ENCODE measurements at regions not wholly inside any gene's neighbourhood (a gene's known extent, or its start where the extent isn't known, plus 50 kb on each side); places are given as distances from the start of the nearest gene placed in this dataset.

DNA sequence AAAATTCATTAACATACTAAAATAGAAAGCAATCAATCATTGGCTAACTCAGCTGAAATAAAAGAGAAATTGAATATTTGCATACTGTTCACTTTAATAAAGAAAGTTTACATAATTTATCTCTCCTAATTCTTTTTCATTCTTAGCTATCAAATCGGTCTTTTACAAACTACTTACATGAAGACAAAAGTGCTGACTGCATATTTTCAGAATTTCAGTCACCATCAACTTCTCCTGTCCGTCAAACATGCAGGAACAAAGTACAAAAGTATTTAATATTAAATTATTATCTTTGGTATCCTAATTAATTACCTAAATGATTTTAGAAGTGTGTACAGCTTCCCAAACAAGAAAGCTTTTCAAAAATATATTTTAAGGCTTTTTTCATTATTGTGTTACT is 248.4 kb downstream of the CYLC2 start:
- no peaks in the 10 kb centered on the region for H3K36me3 ChIP-seq (ENCODE audit: insufficient read depth, low read length)
- no peaks in the 10 kb centered on the region for H3K4me1 ChIP-seq (ENCODE audit: low read length)
- no peaks in the 10 kb centered on the region for H3K27me3 ChIP-seq (ENCODE audit: low read length)
- H2AFZ ChIP-seq (ENCODE audit: low read length) = no peak overlapping the region
- peaks cover 3% of the 10 kb centered on the region; the same call in 1 of the 2 replicates for H3K9me3 ChIP-seq (ENCODE audit: low read length)
- no peak overlapping the region for H3K4me3 ChIP-seq (ENCODE audit: low read length)
- DNase-seq = no peak
- H3K4me2 ChIP-seq (ENCODE audit: low read depth, low read length, poor library complexity, severe bottlenecking) = no peak overlapping the region
- no peaks in the 10 kb centered on the region for H3K9me2 ChIP-seq (replicated peaks; ENCODE audit: insufficient read depth, low read length)
- H3K79me2 ChIP-seq (ENCODE audit: low read length) = no peaks in the 10 kb centered on the region
- H3K9ac ChIP-seq (ENCODE audit: low read length) = no peak overlapping the region
- H3K27ac ChIP-seq (ENCODE audit: low read length) = no peak overlapping the region
- H4K20me1 ChIP-seq (ENCODE audit: insufficient read depth, low read depth, low read length) = no peaks in the 10 kb centered on the region

DNA sequence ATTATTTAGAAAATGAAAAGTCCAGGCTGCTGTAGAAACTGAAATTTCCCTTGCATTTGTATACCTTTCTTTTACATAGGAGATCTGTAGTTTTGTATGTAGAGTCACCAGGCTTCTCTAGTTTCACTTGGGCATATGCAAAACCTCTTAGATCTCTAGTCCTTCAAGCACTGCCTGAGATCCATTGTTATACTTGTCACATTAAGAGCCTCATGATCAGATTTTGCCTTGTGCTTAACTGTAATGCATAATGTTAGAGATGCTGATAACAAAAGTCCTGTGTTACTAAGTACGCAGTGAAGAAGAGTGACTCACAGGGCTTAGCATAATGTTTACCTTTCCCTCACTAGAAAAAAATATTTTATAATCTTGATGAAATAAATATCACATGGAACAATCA is 250.2 kb downstream of the CYLC2 start:
- Histone ChIP-seq H3K9me3 (ENCODE audit: low read length) (peaks cover 7% of the 10 kb centered on the region), H2AFZ (ENCODE audit: low read length) (no peak overlapping the region), H3K4me3 (ENCODE audit: low read length) (no peak overlapping the region), H3K79me2 (ENCODE audit: low read length) (no peaks in the 10 kb centered on the region), H3K9me2 (replicated peaks; ENCODE audit: insufficient read depth, low read length) (no peaks in the 10 kb centered on the region), H3K4me1 (ENCODE audit: low read length) (no peaks in the 10 kb centered on the region), H3K27me3 (ENCODE audit: low read length) (no peaks in the 10 kb centered on the region), H3K4me2 (ENCODE audit: low read depth, low read length, poor library complexity, severe bottlenecking) (no peak overlapping the region), H4K20me1 (ENCODE audit: insufficient read depth, low read depth, low read length) (no peaks in the 10 kb centered on the region), H3K9ac (ENCODE audit: low read length) (no peak overlapping the region), H3K27ac (ENCODE audit: low read length) (no peak overlapping the region), H3K36me3 (ENCODE audit: insufficient read depth, low read length) (no peaks in the 10 kb centered on the region)
- DNase-seq = no peak

DNA sequence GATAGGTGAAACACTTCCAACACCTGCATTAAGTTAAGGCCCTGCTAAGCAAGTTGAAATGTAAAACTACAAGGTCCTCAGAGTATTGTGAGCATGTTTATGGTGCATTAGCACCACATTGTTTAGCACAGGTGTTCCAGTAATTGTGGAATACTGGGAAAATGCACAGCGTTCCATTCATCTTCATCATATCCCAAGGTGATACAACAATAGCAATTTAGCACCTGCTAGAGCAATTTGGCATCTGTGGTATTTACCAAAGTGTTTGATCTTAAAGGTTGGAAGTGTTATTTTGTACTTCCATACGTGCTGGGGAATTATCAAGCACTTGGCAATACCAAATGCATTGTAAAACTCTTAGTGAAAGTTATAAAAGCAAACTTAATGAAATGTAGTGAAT is 266.8 kb downstream of the CYLC2 start:
- Histone ChIP-seq H3K36me3 (ENCODE audit: insufficient read depth, low read length) (no peaks in the 10 kb centered on the region), H3K4me1 (ENCODE audit: low read length) (no peaks in the 10 kb centered on the region), H3K4me3 (ENCODE audit: low read length) (no peak overlapping the region), H4K20me1 (ENCODE audit: insufficient read depth, low read depth, low read length) (no peaks in the 10 kb centered on the region), H3K27ac (ENCODE audit: low read length) (no peak overlapping the region), H3K79me2 (ENCODE audit: low read length) (no peaks in the 10 kb centered on the region), H3K9me2 (replicated peaks; ENCODE audit: insufficient read depth, low read length) (no peaks in the 10 kb centered on the region; the same call in 1 of the 2 replicates), H3K4me2 (ENCODE audit: low read depth, low read length, poor library complexity, severe bottlenecking) (no peak overlapping the region), H3K9me3 (ENCODE audit: low read length) (peaks cover 25% of the 10 kb centered on the region), H3K27me3 (ENCODE audit: low read length) (no peaks in the 10 kb centered on the region), H2AFZ (ENCODE audit: low read length) (no peak overlapping the region), H3K9ac (ENCODE audit: low read length) (no peak overlapping the region)
- no peak for DNase-seq

DNA sequence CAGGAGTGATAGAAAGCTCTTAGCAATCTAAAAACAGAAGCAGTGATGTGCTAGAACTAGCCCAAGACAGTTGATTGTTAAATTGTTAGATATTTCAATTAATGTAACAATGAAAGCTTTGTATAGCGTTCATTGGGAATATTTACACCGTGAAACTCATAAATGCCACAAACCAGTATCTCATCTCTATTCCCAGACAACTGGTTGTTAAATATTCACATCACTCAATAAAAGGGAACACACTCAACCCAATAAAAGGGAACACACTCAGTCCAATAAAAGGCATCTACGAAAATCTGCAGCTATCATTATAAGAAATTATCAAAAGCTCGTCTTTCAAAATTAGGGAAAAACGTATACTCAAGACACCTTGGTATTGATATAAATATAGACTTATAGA is 270.9 kb downstream of the CYLC2 start:
- peaks cover 39% of the 10 kb centered on the region for H3K9me3 ChIP-seq (ENCODE audit: low read length)
- H3K79me2 ChIP-seq (ENCODE audit: low read length) = no peaks in the 10 kb centered on the region
- H3K27ac ChIP-seq (ENCODE audit: low read length) = no peak overlapping the region
- H3K36me3 ChIP-seq (ENCODE audit: insufficient read depth, low read length) = no peaks in the 10 kb centered on the region
- no peak for DNase-seq
- H3K4me3 ChIP-seq (ENCODE audit: low read length) = no peak overlapping the region
- no peaks in the 10 kb centered on the region for H3K4me1 ChIP-seq (ENCODE audit: low read length)
- H2AFZ ChIP-seq (ENCODE audit: low read length) = no peak overlapping the region
- no peaks in the 10 kb centered on the region for H3K27me3 ChIP-seq (ENCODE audit: low read length)
- H3K4me2 ChIP-seq (ENCODE audit: low read depth, low read length, poor library complexity, severe bottlenecking) = no peak overlapping the region
- no peak overlapping the region for H3K9ac ChIP-seq (ENCODE audit: low read length)
- no peaks in the 10 kb centered on the region; the same call in 1 of the 2 replicates for H3K9me2 ChIP-seq (replicated peaks; ENCODE audit: insufficient read depth, low read length)
- no peaks in the 10 kb centered on the region for H4K20me1 ChIP-seq (ENCODE audit: insufficient read depth, low read depth, low read length)

- Histone ChIP-seq H3K4me2 (ENCODE audit: low read depth, low read length, poor library complexity, severe bottlenecking) (no peak overlapping the region), H3K9ac (ENCODE audit: low read length) (no peak overlapping the region), H3K4me3 (ENCODE audit: low read length) (no peak overlapping the region), H3K9me2 (replicated peaks; ENCODE audit: insufficient read depth, low read length) (no peaks in the 10 kb centered on the region), H4K20me1 (ENCODE audit: insufficient read depth, low read depth, low read length) (no peaks in the 10 kb centered on the region), H3K36me3 (ENCODE audit: insufficient read depth, low read length) (no peaks in the 10 kb centered on the region), H3K4me1 (ENCODE audit: low read length) (no peaks in the 10 kb centered on the region), H3K27ac (ENCODE audit: low read length) (no peak overlapping the region), H3K27me3 (ENCODE audit: low read length) (no peaks in the 10 kb centered on the region), H3K79me2 (ENCODE audit: low read length) (no peaks in the 10 kb centered on the region), H3K9me3 (ENCODE audit: low read length) (peaks cover 32% of the 10 kb centered on the region; the same call in 1 of the 2 replicates), H2AFZ (ENCODE audit: low read length) (no peak overlapping the region)
- no peak for DNase-seq
These were observed 282.1 kb downstream of the CYLC2 start for GRCh38 chr9:103277240-103277639.

- no peak overlapping the region for H3K27ac ChIP-seq (ENCODE audit: low read length)
- no peaks in the 10 kb centered on the region for H3K36me3 ChIP-seq (ENCODE audit: insufficient read depth, low read length)
These were observed 286.0 kb downstream of the CYLC2 start for GRCh38 chr9:103281126-103281525.

GRCh38 chr9:103287361-103287760 is 292.2 kb downstream of the CYLC2 start:
- Histone ChIP-seq H3K27ac (ENCODE audit: low read length) (no peak overlapping the region), H3K9me3 (ENCODE audit: low read length) (no peaks in the 10 kb centered on the region; the same call in 1 of the 2 replicates), H3K9me2 (replicated peaks; ENCODE audit: insufficient read depth, low read length) (no peaks in the 10 kb centered on the region), H3K9ac (ENCODE audit: low read length) (no peak overlapping the region), H2AFZ (ENCODE audit: low read length) (no peak overlapping the region), H3K36me3 (ENCODE audit: insufficient read depth, low read length) (no peaks in the 10 kb centered on the region), H4K20me1 (ENCODE audit: insufficient read depth, low read depth, low read length) (no peaks in the 10 kb centered on the region), H3K4me3 (ENCODE audit: low read length) (no peak overlapping the region), H3K4me1 (ENCODE audit: low read length) (no peaks in the 10 kb centered on the region), H3K79me2 (ENCODE audit: low read length) (no peaks in the 10 kb centered on the region), H3K4me2 (ENCODE audit: low read depth, low read length, poor library complexity, severe bottlenecking) (no peak overlapping the region), H3K27me3 (ENCODE audit: low read length) (no peaks in the 10 kb centered on the region)
- DNase-seq = no peak

More at GRCh38 chr9:103281126-103281525, 286.0 kb downstream of the CYLC2 start:
- Histone ChIP-seq H3K4me1 (ENCODE audit: low read length) (no peaks in the 10 kb centered on the region), H3K27me3 (ENCODE audit: low read length) (no peaks in the 10 kb centered on the region), H3K9ac (ENCODE audit: low read length) (no peak overlapping the region), H3K9me3 (ENCODE audit: low read length) (peaks cover 11% of the 10 kb centered on the region; the same call in 1 of the 2 replicates), H2AFZ (ENCODE audit: low read length) (no peak overlapping the region), H3K4me2 (ENCODE audit: low read depth, low read length, poor library complexity, severe bottlenecking) (no peak overlapping the region), H3K9me2 (replicated peaks; ENCODE audit: insufficient read depth, low read length) (no peaks in the 10 kb centered on the region), H4K20me1 (ENCODE audit: insufficient read depth, low read depth, low read length) (no peaks in the 10 kb centered on the region), H3K4me3 (ENCODE audit: low read length) (no peak overlapping the region), H3K79me2 (ENCODE audit: low read length) (no peaks in the 10 kb centered on the region)
- no peak for DNase-seq

DNA sequence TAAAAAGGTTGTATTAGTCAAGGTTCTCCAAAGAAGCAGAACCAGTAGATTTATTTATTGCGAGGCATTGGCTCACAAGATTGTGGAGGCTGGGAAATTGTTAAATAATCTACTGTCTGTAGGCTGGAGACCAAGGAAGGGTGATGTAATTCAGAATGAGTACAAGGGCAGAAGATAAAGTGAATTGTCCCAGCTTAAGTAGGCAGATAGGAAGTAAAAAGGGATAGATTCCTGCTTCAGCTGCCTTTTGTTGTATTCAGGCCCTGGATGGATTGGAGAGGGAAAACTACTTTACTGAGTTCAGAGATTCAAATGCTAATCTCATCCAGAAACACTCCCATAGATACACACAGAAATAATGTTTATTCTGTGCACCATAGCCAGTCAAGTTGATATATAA is 301.1 kb downstream of the CYLC2 start:
- Histone ChIP-seq H3K27ac (ENCODE audit: low read length) (no peak overlapping the region), H3K79me2 (ENCODE audit: low read length) (no peaks in the 10 kb centered on the region), H3K4me1 (ENCODE audit: low read length) (no peaks in the 10 kb centered on the region), H3K4me3 (ENCODE audit: low read length) (no peak overlapping the region), H3K9ac (ENCODE audit: low read length) (no peak overlapping the region), H2AFZ (ENCODE audit: low read length) (no peak overlapping the region), H4K20me1 (ENCODE audit: insufficient read depth, low read depth, low read length) (no peaks in the 10 kb centered on the region), H3K4me2 (ENCODE audit: low read depth, low read length, poor library complexity, severe bottlenecking) (no peak overlapping the region), H3K9me3 (ENCODE audit: low read length) (peaks cover 7% of the 10 kb centered on the region), H3K27me3 (ENCODE audit: low read length) (no peaks in the 10 kb centered on the region), H3K9me2 (replicated peaks; ENCODE audit: insufficient read depth, low read length) (no peaks in the 10 kb centered on the region), H3K36me3 (ENCODE audit: insufficient read depth, low read length) (no peaks in the 10 kb centered on the region)
- no peak for DNase-seq

DNA sequence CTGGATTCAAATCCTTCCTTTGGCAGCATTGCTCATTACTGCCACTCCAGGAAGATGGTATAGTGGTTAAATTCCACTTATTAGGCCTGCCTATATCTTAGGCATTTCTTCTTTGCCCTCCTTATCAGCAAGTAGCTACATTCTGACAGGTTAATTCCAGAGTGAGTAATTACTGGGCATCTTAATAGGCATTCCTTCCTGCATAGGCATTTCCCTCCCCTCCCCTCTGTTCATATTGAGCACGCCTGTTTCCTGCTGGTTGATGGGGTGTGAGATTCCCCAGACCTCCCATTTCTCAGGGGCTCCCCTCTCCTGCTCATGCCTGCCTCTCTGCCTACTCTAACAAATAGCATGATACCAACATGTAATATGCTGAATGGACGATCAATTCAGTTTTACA is 305.9 kb downstream of the CYLC2 start:
- Histone ChIP-seq H3K4me2 (ENCODE audit: low read depth, low read length, poor library complexity, severe bottlenecking) (no peak overlapping the region), H3K36me3 (ENCODE audit: insufficient read depth, low read length) (no peaks in the 10 kb centered on the region), H3K9me3 (ENCODE audit: low read length) (peaks cover 30% of the 10 kb centered on the region), H3K4me3 (ENCODE audit: low read length) (no peak overlapping the region), H4K20me1 (ENCODE audit: insufficient read depth, low read depth, low read length) (no peaks in the 10 kb centered on the region), H3K79me2 (ENCODE audit: low read length) (no peaks in the 10 kb centered on the region), H3K27me3 (ENCODE audit: low read length) (no peaks in the 10 kb centered on the region), H2AFZ (ENCODE audit: low read length) (no peak overlapping the region), H3K27ac (ENCODE audit: low read length) (no peak overlapping the region), H3K9ac (ENCODE audit: low read length) (no peak overlapping the region), H3K9me2 (replicated peaks; ENCODE audit: insufficient read depth, low read length) (no peaks in the 10 kb centered on the region), H3K4me1 (ENCODE audit: low read length) (no peaks in the 10 kb centered on the region)
- DNase-seq = no peak
